Sigmoid colon (tissue), 3 donors: ENCODE measurements at regions not wholly inside any gene's neighbourhood (a gene's known extent, or its start where the extent isn't known, plus 50 kb on each side); places are given as distances from the start of the nearest gene placed in this dataset.

Experiments
- CTCF ChIP-seq, 4 experiments: fragments of 450-650 bp in 3 of 4; fragments of 200-600 bp in 1 of 4; IDR thresholded peaks; one replicate each; pipeline ENCODE4 v1.5.1; 2016 to 2019; ENCODE audit warnings: antibody characterized with exemption in 4 of 4, mild to moderate bottlenecking in 3 of 4, moderate library complexity in 2 of 4
- POLR2A ChIP-seq, 2 donors: fragments of 450-650 bp; IDR thresholded peaks; one replicate each; pipeline ENCODE4 v1.6.1; 2016; ENCODE audit warnings: antibody characterized with exemption in 2 of 2, mild to moderate bottlenecking in 2 of 2, moderate library complexity in 2 of 2

- TF ChIP-seq CTCF (IDR thresholded peaks at IDR 0.05): no peak
- no peak for TF ChIP-seq POLR2A (IDR thresholded peaks at IDR 0.05)
These were observed 434.7 kb downstream of the DTWD2 start for GRCh38 chr5:118553662-118554061.
